HCT116 (cell line): ENCODE measurements at regions not wholly inside any gene's neighbourhood (a gene's known extent, or its start where the extent isn't known, plus 50 kb on each side); places are given as distances from the start of the nearest gene placed in this dataset.

Source experiments
- ATAC-seq: fragments of 200-7000 bp; cut with Tn5 transposase; 2 replicates; pipeline ENCODE4 v1.9.1; 2020; ENCODE audit warnings: mild to moderate bottlenecking, moderate library complexity
- BruUV-seq: library from RNA; stranded (reverse); fragments of 400-500 nt; replicated peaks from 2 replicates; lab custom pipeline; 2021; lab: Mats Ljungman, UMichigan
- CTCF ChIA-PET: fragments of 300-600 bp; sonication (Branson Sonifier 250); formaldehyde crosslinking; loops from one replicate; lab custom pipeline; 2021; ENCODE audit warnings: antibody characterized with exemption; lab: Charles Lee
- POLR2A ChIA-PET: fragments of 300-600, 350-600 bp; sonication (Branson Sonifier 250); formaldehyde crosslinking; loops from one replicate; lab custom pipeline; 2021; ENCODE audit warnings: antibody characterized with exemption; lab: Charles Lee
- RAD21 ChIA-PET, 2 experiments: fragments of 300-600 bp; sonication (Branson Sonifier 250); formaldehyde crosslinking; loops; one replicate each; lab custom pipeline; 2023; ENCODE audit warnings: low total read pairs in 2 of 2; ENCODE audit not compliant: uncharacterized antibody in 2 of 2, unreplicated experiment in 2 of 2, low non-redundant PET in 1 of 2; lab: Charles Lee
- DNase-seq: peaks from one replicate; pipeline ENCODE4 v3.0.0-alpha.2; 2010; ENCODE audit warnings: low read depth, low spot score
- H2AFZ ChIP-seq: fragments of 200-600 bp; shearing (Covaris generic), sonication (generic); 2 replicates; pipeline ENCODE4 v1.6.1; 2017; ENCODE audit warnings: low read depth, mixed run types, mixed read lengths, antibody characterized with exemption, low read length; ENCODE audit not compliant: poor library complexity, severe bottlenecking
- H3K27ac ChIP-seq: 2 replicates; pipeline ENCODE4 v1.5.1; 2012; ENCODE audit warnings: low read depth, low read length
- H3K27me3 ChIP-seq: fragments of 200-600 bp; sonication (generic); 2 replicates; pipeline ENCODE4 v1.6.1; 2016; ENCODE audit warnings: mixed run types, low read length, mixed read lengths; ENCODE audit not compliant: insufficient read depth
- H3K36me3 ChIP-seq, 2 experiments: fragments of 200-500 bp in 1 of 2; fragments of 200-600 bp in 1 of 2; sonication (Bioruptor generic) in 1 of 2; sonication (generic) in 1 of 2; 2 replicates each; pipeline versions ENCODE4 v1.5.1 to v1.6.1; 2014 to 2016; ENCODE audit warnings: low read length in 2 of 2, inconsistent platforms in 1 of 2, mixed read lengths in 1 of 2, mixed run types in 1 of 2; ENCODE audit not compliant: insufficient read depth in 2 of 2, control insufficient read depth in 1 of 2
- H3K4me1 ChIP-seq, 2 experiments: fragments of 200-600 bp in 1 of 2; sonication (generic) in 1 of 2; 2 replicates each; pipeline versions ENCODE4 v1.5.1 to v1.6.1; 2012 to 2017; ENCODE audit warnings: low read length in 2 of 2, inconsistent platforms in 1 of 2, mild to moderate bottlenecking in 1 of 2, mixed read lengths in 1 of 2, mixed run types in 1 of 2, moderate library complexity in 1 of 2; ENCODE audit not compliant: insufficient read depth in 2 of 2, control insufficient read depth in 1 of 2
- H3K4me2 ChIP-seq: fragments of 200-600 bp; sonication (generic); 2 replicates; pipeline ENCODE4 v1.6.1; 2017; ENCODE audit warnings: mixed run types, low read length, mixed read lengths
- H3K4me3 ChIP-seq, 2 experiments: fragments of 200-600 bp in 1 of 2; sonication (generic) in 1 of 2; replicated peaks in 1 of 2; 2 replicates each; pipeline ENCODE4 v1.5.1; 2011 to 2016; ENCODE audit warnings: low read length in 2 of 2, control low read depth in 1 of 2, low read depth in 1 of 2, mild to moderate bottlenecking in 1 of 2, mixed read lengths in 1 of 2, mixed run types in 1 of 2
- H3K79me2 ChIP-seq: fragments of 200-600 bp; sonication (generic); 2 replicates; pipeline ENCODE4 v1.6.1; 2017; ENCODE audit warnings: mild to moderate bottlenecking, mixed run types, low read length, moderate library complexity, mixed read lengths; ENCODE audit not compliant: insufficient read depth
- H3K9ac ChIP-seq: fragments of 200-600 bp; sonication (generic); 2 replicates; pipeline ENCODE4 v1.6.1; 2016; ENCODE audit warnings: low read length, mixed read lengths
- H3K9me2 ChIP-seq: fragments of 200-600 bp; sonication (generic), shearing (Covaris generic); 2 replicates; pipeline ENCODE4 v1.6.1; 2017; ENCODE audit warnings: mixed run types, mild to moderate bottlenecking, moderate library complexity; ENCODE audit not compliant: insufficient read depth
- H3K9me3 ChIP-seq, 2 experiments: fragments of 200-500 bp in 1 of 2; fragments of 200-600 bp in 1 of 2; sonication (Bioruptor generic) in 1 of 2; sonication (generic) in 1 of 2; 2 replicates each; pipeline ENCODE4 v1.6.1; 2014 to 2017; ENCODE audit warnings: low read length in 2 of 2, mixed read lengths in 2 of 2, inconsistent platforms in 1 of 2, low read depth in 1 of 2, mild to moderate bottlenecking in 1 of 2, mixed run types in 1 of 2, moderate library complexity in 1 of 2; ENCODE audit not compliant: control insufficient read depth in 1 of 2, insufficient read depth in 1 of 2
- H4K20me1 ChIP-seq: fragments of 200-600 bp; sonication (generic), shearing (Covaris generic); 2 replicates; pipeline ENCODE4 v1.6.1; 2017; ENCODE audit warnings: mixed run types, mild to moderate bottlenecking, moderate library complexity; ENCODE audit not compliant: insufficient read depth
- EGR1 ChIP-seq: IDR thresholded peaks from 2 replicates; pipeline ENCODE4 v1.6.1; 2012; ENCODE audit warnings: low read depth
- ELF1 ChIP-seq: IDR thresholded peaks from 2 replicates; pipeline ENCODE4 v1.6.1; 2012; ENCODE audit warnings: low read depth, borderline replicate concordance
- EZH2phosphoT487 ChIP-seq: fragments of 200-600 bp; IDR thresholded peaks from 2 replicates; pipeline ENCODE4 v1.6.1; 2018; ENCODE audit warnings: antibody characterized with exemption, borderline replicate concordance
- FOSL1 ChIP-seq: IDR thresholded peaks from 2 replicates; pipeline ENCODE4 v1.6.1; 2012; ENCODE audit warnings: low read depth
- JUND ChIP-seq: IDR thresholded peaks from 2 replicates; pipeline ENCODE4 v1.6.1; 2012
- POLR2AphosphoS5 ChIP-seq: IDR thresholded peaks from 2 replicates; pipeline ENCODE4 v1.6.1; 2011; ENCODE audit warnings: mild to moderate bottlenecking, low read depth, low read length, moderate library complexity
- RAD21 ChIP-seq: IDR thresholded peaks from 2 replicates; pipeline ENCODE4 v1.6.1; 2012; ENCODE audit warnings: low read depth, mild to moderate bottlenecking
- SIN3A ChIP-seq: IDR thresholded peaks from 2 replicates; pipeline ENCODE4 v1.6.1; 2012; ENCODE audit warnings: low read depth
- SP1 ChIP-seq: IDR thresholded peaks from 2 replicates; pipeline ENCODE4 v1.6.1; 2012; ENCODE audit warnings: low read depth
- TCF7L2 ChIP-seq: IDR thresholded peaks from 2 replicates; pipeline ENCODE4 v1.7.0; 2011; ENCODE audit warnings: borderline replicate concordance, inconsistent platforms; ENCODE audit not compliant: insufficient read depth, insufficient read length; ENCODE audit errors: extremely low read depth
- ZFX ChIP-seq: fragments of 450-650 bp; IDR thresholded peaks from 2 replicates; pipeline ENCODE4 v1.6.1; 2017
- ZNF274 ChIP-seq: fragments of 200-500 bp; sonication (Bioruptor generic); IDR thresholded peaks from 2 replicates; pipeline ENCODE4 v1.6.1; 2014; ENCODE audit warnings: mild to moderate bottlenecking, low read depth, low read length, inconsistent platforms
- intact Hi-C: fragments of 100-400 bp; cut with micrococcal nuclease; formaldehyde crosslinking; loops from 2 replicates; pipeline ENCODE4 v1.10.0; 2022
- TF ChIP-seq, protein P1 (sequence below): IDR thresholded peaks from 2 replicates; pipeline ENCODE4 v1.6.1; 2012
- TF ChIP-seq, protein P2 (sequence below): IDR thresholded peaks from 2 replicates; pipeline ENCODE4 v1.6.1; 2012; ENCODE audit warnings: low read depth
- TF ChIP-seq, protein P3 (sequence below): IDR thresholded peaks from 2 replicates; pipeline ENCODE4 v1.6.1; 2012
- TF ChIP-seq, protein P4 (sequence below): IDR thresholded peaks from 2 replicates; pipeline ENCODE4 v1.6.1; 2011; ENCODE audit warnings: mild to moderate bottlenecking, low read length, moderate library complexity; ENCODE audit not compliant: insufficient replicate concordance; ENCODE audit errors: extremely low read depth

DNA sequence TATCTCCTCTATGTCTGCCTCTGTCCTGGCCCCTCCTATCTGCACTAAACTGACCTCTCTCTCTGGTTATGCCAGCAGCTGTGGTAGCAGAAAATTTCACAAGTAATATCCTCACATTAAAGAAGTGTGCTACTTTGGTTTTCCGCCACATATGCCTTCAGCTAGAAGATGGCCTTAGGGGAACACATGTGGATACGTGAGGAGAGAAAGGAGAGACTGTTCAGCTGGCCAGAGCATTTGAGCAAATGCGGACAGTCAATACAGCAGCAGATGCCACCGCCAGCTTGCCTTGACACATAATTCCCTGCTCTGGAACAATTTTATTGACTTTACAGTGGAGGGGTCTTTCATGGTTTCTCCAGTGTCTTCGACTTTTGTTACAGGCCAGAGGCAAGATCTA lies 434.6 kb downstream of the TAF11L14 start (continued):
- TF ChIP-seq, protein P1, sequence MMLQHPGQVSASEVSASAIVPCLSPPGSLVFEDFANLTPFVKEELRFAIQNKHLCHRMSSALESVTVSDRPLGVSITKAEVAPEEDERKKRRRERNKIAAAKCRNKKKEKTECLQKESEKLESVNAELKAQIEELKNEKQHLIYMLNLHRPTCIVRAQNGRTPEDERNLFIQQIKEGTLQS, result no peak
- TF ChIP-seq, protein P2, sequence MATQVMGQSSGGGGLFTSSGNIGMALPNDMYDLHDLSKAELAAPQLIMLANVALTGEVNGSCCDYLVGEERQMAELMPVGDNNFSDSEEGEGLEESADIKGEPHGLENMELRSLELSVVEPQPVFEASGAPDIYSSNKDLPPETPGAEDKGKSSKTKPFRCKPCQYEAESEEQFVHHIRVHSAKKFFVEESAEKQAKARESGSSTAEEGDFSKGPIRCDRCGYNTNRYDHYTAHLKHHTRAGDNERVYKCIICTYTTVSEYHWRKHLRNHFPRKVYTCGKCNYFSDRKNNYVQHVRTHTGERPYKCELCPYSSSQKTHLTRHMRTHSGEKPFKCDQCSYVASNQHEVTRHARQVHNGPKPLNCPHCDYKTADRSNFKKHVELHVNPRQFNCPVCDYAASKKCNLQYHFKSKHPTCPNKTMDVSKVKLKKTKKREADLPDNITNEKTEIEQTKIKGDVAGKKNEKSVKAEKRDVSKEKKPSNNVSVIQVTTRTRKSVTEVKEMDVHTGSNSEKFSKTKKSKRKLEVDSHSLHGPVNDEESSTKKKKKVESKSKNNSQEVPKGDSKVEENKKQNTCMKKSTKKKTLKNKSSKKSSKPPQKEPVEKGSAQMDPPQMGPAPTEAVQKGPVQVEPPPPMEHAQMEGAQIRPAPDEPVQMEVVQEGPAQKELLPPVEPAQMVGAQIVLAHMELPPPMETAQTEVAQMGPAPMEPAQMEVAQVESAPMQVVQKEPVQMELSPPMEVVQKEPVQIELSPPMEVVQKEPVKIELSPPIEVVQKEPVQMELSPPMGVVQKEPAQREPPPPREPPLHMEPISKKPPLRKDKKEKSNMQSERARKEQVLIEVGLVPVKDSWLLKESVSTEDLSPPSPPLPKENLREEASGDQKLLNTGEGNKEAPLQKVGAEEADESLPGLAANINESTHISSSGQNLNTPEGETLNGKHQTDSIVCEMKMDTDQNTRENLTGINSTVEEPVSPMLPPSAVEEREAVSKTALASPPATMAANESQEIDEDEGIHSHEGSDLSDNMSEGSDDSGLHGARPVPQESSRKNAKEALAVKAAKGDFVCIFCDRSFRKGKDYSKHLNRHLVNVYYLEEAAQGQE, result no peak
- no peak for TF ChIP-seq EZH2phosphoT487

DNA sequence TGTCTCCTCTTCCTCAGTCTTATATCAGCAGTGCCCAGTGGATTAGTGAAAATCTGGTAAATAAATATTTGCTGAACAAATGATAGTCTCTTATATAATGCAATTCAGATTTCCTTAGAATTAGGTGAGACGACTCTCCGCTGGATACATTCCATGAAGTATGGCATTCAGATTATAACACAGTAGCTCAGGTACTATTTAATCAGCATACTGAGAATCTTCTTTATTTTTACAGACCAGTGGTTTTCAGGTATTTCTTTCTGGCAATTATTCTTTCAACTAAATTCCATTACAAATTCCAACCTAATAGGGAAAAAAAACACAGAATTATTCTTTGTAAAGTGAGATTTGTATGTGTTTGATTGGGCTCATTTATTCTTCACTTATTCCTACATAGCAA lies 435.5 kb downstream of the TAF11L14 start:
- Histone ChIP-seq H3K9ac (no peak overlapping the region), H3K4me2 (no peak overlapping the region), H2AFZ (no peak overlapping the region), H3K79me2 (no peaks in the 10 kb centered on the region), H4K20me1 (no peaks in the 10 kb centered on the region), H3K4me3 (no peak overlapping the region), H3K9me3 (peaks cover 7 to 17% of the 10 kb centered on the region in 2 experiments; a peak in 3 of 4 replicates), H3K27me3 (no peaks in the 10 kb centered on the region), H3K4me1 (no peaks in the 10 kb centered on the region), H3K36me3 (no peaks in the 10 kb centered on the region), H3K9me2 (no peaks in the 10 kb centered on the region), H3K27ac (no peak overlapping the region)
- POLR2A ChIA-PET, result no interaction called here
- BruUV-seq, result no TSS peak
- intact Hi-C loops, result no loop called here
- no peak for ATAC-seq
- no peak for DNase-seq
- RAD21 ChIA-PET, result no interaction called here
- CTCF ChIA-PET, result no interaction called here
- TF ChIP-seq ZNF274 (no peak), SIN3A (no peak), EGR1 (no peak), JUND (no peak), RAD21 (no peak), POLR2AphosphoS5 (no peak), TCF7L2 (no peak), ELF1 (no peak), FOSL1 (no peak), SP1 (no peak), ZFX (no peak)
- TF ChIP-seq, protein P1, result no peak
- TF ChIP-seq, protein P3, sequence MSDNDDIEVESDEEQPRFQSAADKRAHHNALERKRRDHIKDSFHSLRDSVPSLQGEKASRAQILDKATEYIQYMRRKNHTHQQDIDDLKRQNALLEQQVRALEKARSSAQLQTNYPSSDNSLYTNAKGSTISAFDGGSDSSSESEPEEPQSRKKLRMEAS, result no peak
- TF ChIP-seq, protein P4, sequence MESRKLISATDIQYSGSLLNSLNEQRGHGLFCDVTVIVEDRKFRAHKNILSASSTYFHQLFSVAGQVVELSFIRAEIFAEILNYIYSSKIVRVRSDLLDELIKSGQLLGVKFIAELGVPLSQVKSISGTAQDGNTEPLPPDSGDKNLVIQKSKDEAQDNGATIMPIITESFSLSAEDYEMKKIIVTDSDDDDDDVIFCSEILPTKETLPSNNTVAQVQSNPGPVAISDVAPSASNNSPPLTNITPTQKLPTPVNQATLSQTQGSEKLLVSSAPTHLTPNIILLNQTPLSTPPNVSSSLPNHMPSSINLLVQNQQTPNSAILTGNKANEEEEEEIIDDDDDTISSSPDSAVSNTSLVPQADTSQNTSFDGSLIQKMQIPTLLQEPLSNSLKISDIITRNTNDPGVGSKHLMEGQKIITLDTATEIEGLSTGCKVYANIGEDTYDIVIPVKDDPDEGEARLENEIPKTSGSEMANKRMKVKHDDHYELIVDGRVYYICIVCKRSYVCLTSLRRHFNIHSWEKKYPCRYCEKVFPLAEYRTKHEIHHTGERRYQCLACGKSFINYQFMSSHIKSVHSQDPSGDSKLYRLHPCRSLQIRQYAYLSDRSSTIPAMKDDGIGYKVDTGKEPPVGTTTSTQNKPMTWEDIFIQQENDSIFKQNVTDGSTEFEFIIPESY, result no peak
- TF ChIP-seq, protein P2, result no peak
